Embryonic facial prominence (tissue), 1 donor: ENCODE measurements at regions not wholly inside any gene's neighbourhood (a gene's known extent, or its start where the extent isn't known, plus 50 kb on each side); places are given as distances from the start of the nearest gene placed in this dataset.

Experiments
- DNase-seq: peaks from one replicate; pipeline ENCODE4 v3.0.0-alpha.2; 2016; ENCODE audit errors: extremely low spot score

GRCh38 chr3:158970006-158970405 is 168.2 kb downstream of the MFSD1 start:
- no peak for DNase-seq

DNA sequence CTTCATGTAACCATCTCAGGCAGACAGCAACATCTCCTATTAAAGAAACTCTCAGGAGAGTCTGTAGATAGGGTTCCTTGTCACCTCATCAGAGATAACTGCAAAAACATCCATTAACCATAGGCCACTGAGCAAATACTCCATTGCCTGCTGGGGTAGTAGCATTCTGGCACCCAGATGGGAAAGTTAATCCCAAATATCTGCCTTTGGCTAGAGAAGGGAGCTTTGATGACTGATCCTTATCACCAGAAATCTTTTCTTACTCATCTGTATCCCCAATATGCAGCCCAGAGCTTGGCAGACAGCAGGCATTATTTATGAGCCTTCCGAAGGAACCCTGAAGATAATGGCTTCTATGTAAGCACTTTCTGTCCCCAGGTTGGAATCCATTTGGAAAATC is 173.1 kb downstream of the MFSD1 start:
- DNase-seq: no peak

- no peak for DNase-seq
Measured at GRCh38 chr3:158976966-158977365, 175.1 kb downstream of the MFSD1 start.

DNA sequence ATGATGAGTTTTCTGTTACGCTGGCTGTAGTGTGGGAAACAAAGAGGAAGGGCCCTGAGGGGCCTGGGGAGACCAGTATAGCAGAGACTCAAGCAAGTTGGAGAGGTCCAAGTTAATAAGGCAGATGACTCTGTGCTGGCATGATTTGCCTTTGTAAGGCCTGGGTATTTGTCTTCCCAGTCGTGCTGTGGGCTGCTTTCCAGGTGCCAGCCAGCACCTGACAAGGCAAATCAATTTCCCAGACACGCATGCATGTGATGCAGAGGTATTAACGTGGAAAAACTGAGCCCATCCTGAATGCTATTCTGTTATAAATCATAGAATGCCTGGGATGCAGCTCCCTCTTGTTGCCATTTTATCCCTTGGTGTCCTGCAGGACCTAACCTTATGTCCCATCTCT is 175.6 kb downstream of the MFSD1 start:
- DNase-seq: no peak

GRCh38 chr3:158983216-158984099 is 181.6 kb downstream of the MFSD1 start:
- no peak for DNase-seq

- DNase-seq: no peak
Measured at GRCh38 chr3:158991146-158991705, 189.4 kb downstream of the MFSD1 start.

GRCh38 chr3:158992463-158992862 is 190.6 kb downstream of the MFSD1 start:
- no peak for DNase-seq

DNA sequence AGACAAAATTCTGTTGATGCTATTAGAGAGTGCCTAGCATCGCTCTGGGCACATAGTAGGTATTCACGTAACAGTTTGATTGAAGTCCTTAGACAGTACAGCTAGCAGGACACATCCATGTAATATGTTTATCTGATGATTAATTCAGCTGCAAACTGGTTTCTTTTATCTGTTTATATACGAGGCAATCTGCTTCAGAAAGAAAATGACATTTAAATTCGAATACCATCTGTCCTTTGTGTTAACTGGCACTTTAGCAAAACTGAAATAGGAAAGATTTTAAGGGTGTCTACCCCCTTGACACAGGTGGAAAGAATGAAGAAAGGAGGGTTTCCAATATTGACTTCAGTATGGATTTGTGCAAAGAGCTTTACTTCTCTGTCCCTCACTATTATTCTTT is 192.5 kb downstream of the MFSD1 start:
- no peak for DNase-seq

GRCh38 chr3:159001711-159002110 is 199.9 kb downstream of the MFSD1 start:
- DNase-seq: no peak

DNA sequence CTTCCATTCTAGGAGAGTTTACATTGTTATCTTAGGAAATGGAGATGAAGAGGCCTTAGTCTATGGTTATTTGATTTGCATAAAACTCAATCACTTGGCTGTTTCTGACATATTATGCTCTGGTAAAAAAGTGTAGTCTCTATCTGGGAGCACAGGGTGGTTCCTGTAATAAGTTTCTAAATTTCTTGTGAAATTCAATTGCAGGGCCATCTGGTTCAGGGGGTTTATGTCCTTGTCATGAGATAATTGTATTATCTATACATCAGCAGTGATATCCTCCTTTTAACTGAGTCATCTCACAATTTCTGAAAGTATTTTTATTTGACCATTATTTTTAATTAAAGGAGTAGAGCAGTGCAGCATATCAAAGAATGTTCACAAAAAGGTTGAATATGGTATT is 203.3 kb downstream of the MFSD1 start:
- DNase-seq: no peak

DNA sequence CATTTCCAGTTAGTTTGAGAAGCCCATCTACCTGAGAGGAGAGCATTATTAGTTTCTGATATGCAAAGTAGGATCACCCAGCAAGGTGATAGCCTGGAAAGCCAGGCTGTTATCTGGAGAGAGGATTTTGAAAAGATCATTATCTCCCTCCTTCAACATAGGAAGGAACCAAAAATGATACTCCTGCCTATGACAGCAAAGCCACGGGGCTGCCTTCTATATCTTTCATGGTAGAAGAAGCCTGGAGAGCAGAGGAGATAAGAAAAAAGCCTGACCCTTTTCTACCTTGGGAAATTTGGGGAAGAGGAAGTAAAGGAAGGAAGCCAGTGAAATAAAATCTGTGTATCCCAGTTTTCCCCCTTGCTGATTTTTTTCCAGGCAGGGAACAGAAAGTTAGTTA is 205.5 kb downstream of the MFSD1 start:
- DNase-seq: no peak

GRCh38 chr3:159008401-159008800 is 206.5 kb downstream of the MFSD1 start:
- no peak for DNase-seq

DNA sequence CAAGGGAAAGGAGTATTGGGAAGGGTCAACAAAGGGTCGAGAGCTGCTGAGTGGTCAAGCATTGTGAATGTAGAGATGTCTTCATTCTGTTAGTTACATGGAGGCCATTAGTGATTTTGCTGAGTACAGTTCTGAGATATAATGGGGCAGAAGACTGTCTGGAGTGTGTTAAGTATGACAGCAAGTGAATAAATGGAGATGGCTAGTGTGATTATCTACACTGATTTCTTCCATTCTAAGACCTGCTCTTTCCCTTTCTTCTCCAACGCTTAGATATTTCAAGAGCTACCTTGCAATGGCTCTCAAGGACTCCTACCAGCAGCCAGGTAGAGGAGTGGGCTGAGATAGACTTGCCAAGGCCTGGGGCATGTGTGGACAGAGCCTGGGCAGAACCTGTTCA is 216.5 kb downstream of the MFSD1 start:
- DNase-seq: no peak

- DNase-seq: no peak
Measured at GRCh38 chr3:159025733-159026132, 223.9 kb downstream of the MFSD1 start.

GRCh38 chr3:159026510-159026909 is 224.7 kb downstream of the MFSD1 start:
- no peak for DNase-seq

GRCh38 chr3:159028706-159029105 is 226.9 kb downstream of the MFSD1 start:
- no peak for DNase-seq

DNA sequence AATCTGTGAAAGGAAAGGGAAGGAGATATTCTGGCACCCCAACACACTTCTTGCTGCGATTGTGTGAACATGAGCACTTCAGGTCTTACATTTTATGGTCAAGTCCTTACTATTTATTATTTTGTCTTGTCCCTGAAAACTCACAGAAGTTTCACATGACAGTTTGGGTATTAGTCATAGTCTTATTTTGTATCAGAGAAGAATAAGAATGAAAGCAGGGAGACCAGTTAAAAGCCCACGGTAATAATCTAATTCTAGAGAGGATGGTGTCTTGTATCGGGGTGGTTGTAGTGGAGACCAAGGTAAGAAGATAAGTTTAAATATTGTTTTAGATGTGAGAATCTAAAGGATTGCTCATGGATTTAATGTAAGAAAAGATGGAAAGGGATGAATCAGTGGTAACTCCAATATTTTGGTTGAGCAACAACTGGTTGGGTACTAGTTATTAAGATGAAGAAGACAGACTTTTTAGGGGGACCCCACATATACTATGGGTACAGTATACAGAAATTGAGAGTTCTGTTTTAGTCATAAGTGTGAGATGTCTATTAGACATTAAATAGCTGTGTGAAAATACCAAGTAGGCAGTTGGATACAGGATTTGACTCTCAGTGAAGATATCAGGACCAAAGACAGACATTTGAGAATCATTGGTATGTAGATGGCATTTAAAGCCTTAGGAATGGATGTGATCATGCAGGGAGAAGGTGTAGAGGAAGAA is 227.6 kb downstream of the MFSD1 start:
- no peak for DNase-seq

DNA sequence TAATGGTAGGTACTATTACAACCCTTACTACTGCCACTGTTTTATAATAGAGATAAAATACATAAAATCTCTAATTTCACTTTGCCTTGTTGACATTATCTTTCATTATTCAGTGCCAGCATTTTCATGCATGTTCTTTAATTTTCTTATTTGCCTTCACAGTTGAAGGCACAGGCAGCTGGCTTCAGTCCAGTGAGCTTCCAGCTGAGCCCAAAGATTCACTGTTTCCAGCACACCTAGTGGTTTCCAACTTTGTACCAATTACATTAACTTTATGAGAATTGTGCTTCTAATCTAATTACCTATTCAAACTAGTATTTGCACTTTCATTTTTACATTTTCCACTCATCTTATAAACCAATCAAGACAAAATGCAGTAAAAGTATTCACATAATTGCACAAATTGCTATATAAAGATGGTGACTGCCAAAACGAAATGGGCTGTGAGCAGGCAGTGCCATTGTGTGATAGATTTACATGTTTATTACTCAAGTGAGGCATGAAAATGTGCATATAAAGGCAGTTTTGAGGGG is 228.3 kb downstream of the MFSD1 start:
- no peak for DNase-seq

- DNase-seq: no peak
Measured at GRCh38 chr3:159030886-159031679, 229.2 kb downstream of the MFSD1 start.

GRCh38 chr3:159032311-159032710 is 230.5 kb downstream of the MFSD1 start:
- no peak for DNase-seq

- no peak for DNase-seq
Measured at GRCh38 chr3:159038405-159038804, 236.6 kb downstream of the MFSD1 start.

DNA sequence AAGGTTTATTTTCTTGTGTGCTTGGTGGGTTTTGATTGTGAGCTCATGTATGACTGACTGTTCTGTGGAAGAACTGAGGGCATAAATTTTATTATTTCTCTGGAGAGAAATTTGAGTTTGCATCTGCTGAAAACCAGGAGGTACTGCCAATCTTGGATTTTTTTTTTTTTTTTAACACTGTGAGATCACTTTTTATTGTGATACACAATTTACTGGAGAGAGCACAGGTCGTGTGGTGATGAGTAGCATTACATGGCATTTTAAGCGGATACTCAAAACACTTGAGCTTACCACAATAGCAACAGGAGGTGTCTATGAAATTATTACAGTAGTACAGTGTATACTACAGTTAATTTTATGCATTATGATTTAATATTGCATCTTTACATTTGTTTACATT is 237.4 kb downstream of the MFSD1 start:
- no peak for DNase-seq
